ENCODE measurements at regions not wholly inside any gene's neighbourhood (a gene's known extent, or its start where the extent isn't known, plus 50 kb on each side); places are given as distances from the start of the nearest gene placed in this dataset.

DNA sequence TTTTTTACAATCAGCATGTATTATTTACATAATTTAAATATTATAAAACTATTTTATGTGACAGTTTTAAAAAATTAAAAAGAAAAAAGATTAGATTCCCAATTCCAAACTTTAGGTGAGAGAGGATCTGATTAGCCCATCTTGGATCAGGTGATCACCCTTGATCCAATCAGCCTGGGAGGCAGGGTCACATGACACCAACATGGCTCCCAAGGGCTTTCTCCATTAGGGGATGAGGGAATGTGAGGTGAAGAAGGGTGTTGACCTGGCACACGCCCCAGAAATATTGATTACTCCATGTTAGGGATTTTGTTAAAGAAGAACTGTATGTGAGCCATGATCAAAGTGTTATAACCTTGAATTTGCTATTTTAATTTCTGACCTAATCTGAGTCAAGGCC lies 225.4 kb downstream of the RBM19 start:
- TF ChIP-seq, protein P1, sequence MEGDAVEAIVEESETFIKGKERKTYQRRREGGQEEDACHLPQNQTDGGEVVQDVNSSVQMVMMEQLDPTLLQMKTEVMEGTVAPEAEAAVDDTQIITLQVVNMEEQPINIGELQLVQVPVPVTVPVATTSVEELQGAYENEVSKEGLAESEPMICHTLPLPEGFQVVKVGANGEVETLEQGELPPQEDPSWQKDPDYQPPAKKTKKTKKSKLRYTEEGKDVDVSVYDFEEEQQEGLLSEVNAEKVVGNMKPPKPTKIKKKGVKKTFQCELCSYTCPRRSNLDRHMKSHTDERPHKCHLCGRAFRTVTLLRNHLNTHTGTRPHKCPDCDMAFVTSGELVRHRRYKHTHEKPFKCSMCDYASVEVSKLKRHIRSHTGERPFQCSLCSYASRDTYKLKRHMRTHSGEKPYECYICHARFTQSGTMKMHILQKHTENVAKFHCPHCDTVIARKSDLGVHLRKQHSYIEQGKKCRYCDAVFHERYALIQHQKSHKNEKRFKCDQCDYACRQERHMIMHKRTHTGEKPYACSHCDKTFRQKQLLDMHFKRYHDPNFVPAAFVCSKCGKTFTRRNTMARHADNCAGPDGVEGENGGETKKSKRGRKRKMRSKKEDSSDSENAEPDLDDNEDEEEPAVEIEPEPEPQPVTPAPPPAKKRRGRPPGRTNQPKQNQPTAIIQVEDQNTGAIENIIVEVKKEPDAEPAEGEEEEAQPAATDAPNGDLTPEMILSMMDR (IDR thresholded peaks at IDR 0.05): no peak
- ChIA-PET CTCF (no interaction called here), POLR2A (no interaction called here)
- Mint-ChIP-seq H3K4me1 (no peaks in the 10 kb centered on the region), H3K27ac (no peak overlapping the region), H3K4me3 (no peak overlapping the region), H3K9me3 (no peaks in the 10 kb centered on the region), H3K27me3 (peaks cover 33% of the 10 kb centered on the region), H3K36me3 (ENCODE audit: low read depth) (no peaks in the 10 kb centered on the region)
- ATAC-seq (ENCODE audit: low read depth): no peak
- no peak for DNase-seq
- intact Hi-C loops (cut with micrococcal nuclease): no loop called here

DNA sequence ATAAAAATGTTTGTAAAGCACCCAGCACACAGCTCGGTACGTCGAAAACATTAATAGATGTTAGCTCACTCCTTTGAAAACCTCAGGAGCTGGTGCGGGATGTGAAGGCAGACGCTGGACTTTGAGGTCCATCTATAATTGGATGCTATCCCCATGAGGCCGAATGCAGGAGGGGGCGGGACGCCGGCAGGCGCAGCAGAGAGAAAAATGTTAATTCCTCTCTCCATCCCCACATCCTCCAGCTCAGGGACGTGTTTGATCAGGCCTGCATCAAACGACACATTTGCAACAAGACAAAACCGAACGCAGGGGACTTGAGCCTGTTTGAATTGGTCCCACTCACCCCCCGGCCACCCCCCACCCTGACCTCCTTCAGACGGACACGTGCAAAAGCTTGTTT lies 231.0 kb downstream of the RBM19 start:
- intact Hi-C loops (cut with micrococcal nuclease): no loop called here
- H3K36me3 Mint-ChIP-seq (ENCODE audit: low read depth): no peaks in the 10 kb centered on the region
- POLR2A ChIA-PET: no interaction called here

DNA sequence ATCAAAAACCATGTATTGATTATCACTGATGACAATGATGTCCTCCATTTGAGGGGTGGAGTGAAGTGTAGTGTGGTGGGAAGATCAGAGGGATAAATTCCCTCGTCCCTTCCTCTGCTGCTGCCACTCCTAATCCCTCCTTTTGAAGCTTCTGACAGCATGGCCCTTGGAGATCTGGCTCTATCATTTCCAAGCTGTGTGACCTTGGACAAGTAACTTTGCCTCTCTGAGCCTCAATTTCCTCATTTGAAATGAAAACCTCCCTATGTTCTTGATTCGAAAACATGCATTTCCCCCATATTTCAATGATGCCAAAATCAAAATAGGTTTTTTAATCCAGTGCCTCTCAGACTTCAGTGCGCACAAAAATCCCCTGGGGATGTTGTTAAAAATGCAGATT lies 231.6 kb downstream of the RBM19 start:
- Mint-ChIP-seq H3K9me3 (no peaks in the 10 kb centered on the region), H3K36me3 (ENCODE audit: low read depth) (no peaks in the 10 kb centered on the region), H3K27ac (no peak overlapping the region), H3K4me3 (no peak overlapping the region), H3K27me3 (peaks cover 14% of the 10 kb centered on the region), H3K4me1 (no peaks in the 10 kb centered on the region)
- ATAC-seq (ENCODE audit: low read depth): no peak
- ChIA-PET POLR2A (no interaction called here), CTCF (interaction anchor here (0.6 kb wide), 1 partner anchor 272 kb away, joined by 3 read pairs; no protein-coding TSS in a partner anchor)
- no peak for DNase-seq
- intact Hi-C loops (cut with micrococcal nuclease): no loop called here
- TF ChIP-seq, protein P1 (IDR thresholded peaks at IDR 0.05): no peak

More for the DNA sequence above, 231.0 kb downstream of the RBM19 start:
- Mint-ChIP-seq H3K9me3 (no peaks in the 10 kb centered on the region), H3K27ac (no peak overlapping the region), H3K4me3 (no peak overlapping the region), H3K27me3 (peaks cover 20% of the 10 kb centered on the region), H3K4me1 (no peaks in the 10 kb centered on the region)
- no peak for DNase-seq
- CTCF ChIA-PET: no interaction called here
- no peak for ATAC-seq (ENCODE audit: low read depth)
- TF ChIP-seq, protein P1 (IDR thresholded peaks at IDR 0.05): no peak

DNA sequence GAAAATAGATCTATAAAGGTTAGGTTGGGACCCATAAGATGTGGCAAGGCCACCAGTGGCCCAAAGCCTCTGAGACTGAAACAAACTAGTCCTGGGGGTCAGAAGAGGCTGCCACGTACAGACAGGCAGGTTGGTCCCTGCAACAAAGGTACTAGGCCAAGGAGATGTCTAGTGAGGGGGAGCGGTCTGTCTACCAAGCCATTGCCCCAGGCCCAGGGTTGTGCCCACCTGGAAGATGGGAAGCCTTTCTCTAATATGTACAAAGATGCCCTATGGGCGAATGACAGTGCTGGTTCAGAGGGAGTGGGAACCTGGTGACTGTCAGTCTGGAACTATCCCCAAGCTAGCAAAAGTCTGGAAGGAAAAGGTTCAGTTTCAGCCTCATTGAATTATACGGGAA lies 233.2 kb downstream of the RBM19 start:
- no peak for ATAC-seq (ENCODE audit: low read depth)
- ChIA-PET POLR2A (no interaction called here), CTCF (no interaction called here)
- intact Hi-C loops (cut with micrococcal nuclease): no loop called here
- H3K36me3 Mint-ChIP-seq (ENCODE audit: low read depth): no peaks in the 10 kb centered on the region
- no peak overlapping the region for H3K27ac Mint-ChIP-seq
- H3K4me1 Mint-ChIP-seq: no peaks in the 10 kb centered on the region
- TF ChIP-seq, protein P1 (IDR thresholded peaks at IDR 0.05): no peak
- no peak for DNase-seq
- H3K4me3 Mint-ChIP-seq: no peak overlapping the region
- H3K9me3 Mint-ChIP-seq: no peaks in the 10 kb centered on the region
- H3K27me3 Mint-ChIP-seq: peaks cover 7% of the 10 kb centered on the region

DNA sequence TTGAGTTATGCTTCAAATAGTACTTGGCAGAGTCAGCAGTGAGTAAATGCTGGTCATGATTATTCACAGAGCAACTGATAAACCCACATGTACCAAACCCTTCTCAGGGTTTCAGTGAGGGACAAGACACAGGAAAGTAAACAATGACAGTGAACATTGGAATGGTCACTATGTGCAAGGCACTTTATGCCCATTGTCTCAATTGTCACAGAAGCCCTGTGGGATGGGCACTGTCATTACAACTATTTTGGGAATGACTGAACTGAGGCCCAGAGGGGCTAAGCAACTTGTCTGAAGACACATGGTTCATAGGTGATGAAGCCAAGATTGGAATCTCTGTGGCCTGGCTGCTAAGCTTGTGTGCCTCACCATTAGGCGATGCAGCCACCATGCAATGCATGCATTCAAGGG lies 238.5 kb downstream of the RBM19 start:
- no peaks in the 10 kb centered on the region for H3K4me1 Mint-ChIP-seq
- intact Hi-C loops (cut with micrococcal nuclease): no loop called here
- no peaks in the 10 kb centered on the region for H3K9me3 Mint-ChIP-seq
- no peak overlapping the region for H3K27ac Mint-ChIP-seq
- H3K36me3 Mint-ChIP-seq (ENCODE audit: low read depth): no peaks in the 10 kb centered on the region
- TF ChIP-seq, protein P1 (IDR thresholded peaks at IDR 0.05): no peak
- ChIA-PET CTCF (no interaction called here), POLR2A (no interaction called here)
- DNase-seq: no peak
- no peaks in the 10 kb centered on the region for H3K27me3 Mint-ChIP-seq
- ATAC-seq (ENCODE audit: low read depth): no peak
- no peak overlapping the region for H3K4me3 Mint-ChIP-seq

Data from activated B cell treated with CpG ODN at 0.5 μM for 24 hours (primary cell).